PC-3 (cell line): ENCODE measurements at regions not wholly inside any gene's neighbourhood (a gene's known extent, or its start where the extent isn't known, plus 50 kb on each side); places are given as distances from the start of the nearest gene placed in this dataset.

Experiments used
- ATAC-seq: fragments of 200-7000 bp; cut with Tn5 transposase; 2 replicates; pipeline ENCODE4 v1.9.1; 2020; ENCODE audit warnings: mild to moderate bottlenecking, moderate library complexity
- BruUV-seq: library from RNA; stranded (reverse); fragments of 400-500 nt; replicated peaks from 2 replicates; lab custom pipeline; 2021; lab: Mats Ljungman, UMichigan
- CTCF ChIA-PET: fragments of 300-600 bp; sonication (Branson Sonifier 250); formaldehyde crosslinking; loops from one replicate; lab custom pipeline; 2022; ENCODE audit warnings: antibody characterized with exemption; lab: Charles Lee
- POLR2A ChIA-PET: fragments of 300-600 bp; sonication (Branson Sonifier 250); formaldehyde crosslinking; loops from one replicate; lab custom pipeline; 2022; ENCODE audit warnings: antibody characterized with exemption; ENCODE audit not compliant: unreplicated experiment; lab: Charles Lee
- DNase-seq: peaks from one replicate; pipeline ENCODE4 v3.0.0-alpha.2; 2015
- H2AFZ ChIP-seq: fragments of 300-600 bp; sonication (generic); 2 replicates; pipeline ENCODE4 v1.6.0; 2016; ENCODE audit warnings: antibody characterized with exemption, low read length
- H3F3A ChIP-seq: fragments of 300-600 bp; sonication (generic); one replicate; pipeline ENCODE4 v1.6.0; 2017; ENCODE audit warnings: antibody characterized with exemption, low read length, control low read depth, mild to moderate bottlenecking; ENCODE audit not compliant: unreplicated experiment
- H3K27ac ChIP-seq: fragments of 300-600 bp; sonication (generic); 2 replicates; pipeline ENCODE4 v1.5.1; 2016; ENCODE audit warnings: mild to moderate bottlenecking, low read length
- H3K27me3 ChIP-seq: fragments of 300-600 bp; sonication (generic); 2 replicates; pipeline ENCODE4 v1.6.1; 2016; ENCODE audit warnings: low read length, mixed read lengths
- H3K36me3 ChIP-seq: fragments of 300-600 bp; sonication (generic); 2 replicates; pipeline ENCODE4 v1.6.1; 2016; ENCODE audit warnings: low read depth, mixed run types, low read length, mixed read lengths
- H3K4me1 ChIP-seq: fragments of 300-600 bp; sonication (generic); 2 replicates; pipeline ENCODE4 v1.5.1; 2016; ENCODE audit warnings: low read length; ENCODE audit not compliant: insufficient read depth
- H3K4me2 ChIP-seq: fragments of 300-600 bp; sonication (generic); 2 replicates; pipeline ENCODE4 v1.6.0; 2016; ENCODE audit warnings: low read length
- H3K4me3 ChIP-seq: fragments of 300-600 bp; sonication (generic); 2 replicates; pipeline ENCODE4 v1.5.1; 2016; ENCODE audit warnings: mild to moderate bottlenecking, low read length, mixed read lengths
- H3K79me2 ChIP-seq: fragments of 300-600 bp; sonication (generic); 2 replicates; pipeline ENCODE4 v1.6.1; 2017; ENCODE audit warnings: low read length, mixed read lengths
- H3K9ac ChIP-seq: fragments of 300-600 bp; sonication (generic); 2 replicates; pipeline ENCODE4 v1.6.0; 2016; ENCODE audit warnings: mild to moderate bottlenecking, low read length
- H3K9me2 ChIP-seq: fragments of 300-600 bp; sonication (generic); replicated peaks from 2 replicates; pipeline ENCODE4 v1.6.1; 2016; ENCODE audit warnings: mixed run types, low read length, mixed read lengths
- H3K9me3 ChIP-seq: fragments of 300-600 bp; sonication (generic); 2 replicates; pipeline ENCODE4 v1.6.1; 2016; ENCODE audit warnings: low read length, mixed read lengths
- H4K20me1 ChIP-seq: fragments of 300-600 bp; sonication (generic); 2 replicates; pipeline ENCODE4 v1.6.1; 2016; ENCODE audit warnings: low read length, mixed read lengths
- EZH2 ChIP-seq: fragments of 300-600 bp; sonication (generic); IDR thresholded peaks from one replicate; pipeline ENCODE4 v1.6.1; 2017; ENCODE audit warnings: antibody characterized with exemption, mild to moderate bottlenecking, low read length; ENCODE audit not compliant: unreplicated experiment
- EZH2phosphoT487 ChIP-seq: fragments of 300-600 bp; sonication (generic); IDR thresholded peaks from 2 replicates; pipeline ENCODE4 v1.6.1; 2018; ENCODE audit warnings: mild to moderate bottlenecking, antibody characterized with exemption, low read length, borderline replicate concordance
- intact Hi-C: fragments of 100-400 bp; cut with micrococcal nuclease; formaldehyde crosslinking; loops from 2 replicates; pipeline ENCODE4 v1.9.0; 2023
- TF ChIP-seq, protein P1 (sequence below): fragments of 300-600 bp; sonication (generic); conservative IDR thresholded peaks from 2 replicates; pipeline ENCODE4 v1.5.1; 2017; ENCODE audit warnings: antibody characterized with exemption, low read depth, mild to moderate bottlenecking, low read length

DNA sequence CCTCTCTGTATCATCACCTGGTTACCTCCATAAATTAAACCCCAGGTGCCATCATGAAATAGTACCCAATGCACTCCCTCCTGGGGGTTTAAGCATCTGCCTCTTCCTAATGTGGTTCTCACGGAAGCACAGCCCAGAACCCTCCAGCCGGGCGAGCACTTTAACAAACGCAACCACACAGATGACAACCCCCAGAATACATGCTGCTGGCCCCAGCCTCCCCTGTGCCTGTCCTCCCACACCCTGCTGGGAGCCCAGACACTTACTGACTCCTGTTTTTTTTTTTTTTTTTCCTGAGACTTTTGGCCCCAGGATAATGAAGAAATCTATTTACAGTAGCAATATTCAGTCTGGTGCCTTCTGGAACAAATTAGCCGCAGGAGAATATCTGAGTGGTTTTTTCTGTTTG lies 50.0 kb upstream of the COL5A1 start:
- no peak overlapping the region for H3K27ac ChIP-seq
- DNase-seq (no peak), ATAC-seq (no peak)
- POLR2A ChIA-PET: no interaction called here
- H2AFZ ChIP-seq: no peak overlapping the region
- H3K4me1 ChIP-seq: no peaks in the 10 kb centered on the region
- no peaks in the 10 kb centered on the region for H3K36me3 ChIP-seq
- CTCF ChIA-PET: no interaction called here
- no peaks in the 10 kb centered on the region for H3K27me3 ChIP-seq
- no peaks in the 10 kb centered on the region for H3K9me3 ChIP-seq
- intact Hi-C loops: no loop called here
- no peaks in the 10 kb centered on the region for H4K20me1 ChIP-seq
- no peak overlapping the region for H3K9ac ChIP-seq
- no peak for TF ChIP-seq EZH2
- no peak for TF ChIP-seq EZH2phosphoT487
- TF ChIP-seq, protein P1, sequence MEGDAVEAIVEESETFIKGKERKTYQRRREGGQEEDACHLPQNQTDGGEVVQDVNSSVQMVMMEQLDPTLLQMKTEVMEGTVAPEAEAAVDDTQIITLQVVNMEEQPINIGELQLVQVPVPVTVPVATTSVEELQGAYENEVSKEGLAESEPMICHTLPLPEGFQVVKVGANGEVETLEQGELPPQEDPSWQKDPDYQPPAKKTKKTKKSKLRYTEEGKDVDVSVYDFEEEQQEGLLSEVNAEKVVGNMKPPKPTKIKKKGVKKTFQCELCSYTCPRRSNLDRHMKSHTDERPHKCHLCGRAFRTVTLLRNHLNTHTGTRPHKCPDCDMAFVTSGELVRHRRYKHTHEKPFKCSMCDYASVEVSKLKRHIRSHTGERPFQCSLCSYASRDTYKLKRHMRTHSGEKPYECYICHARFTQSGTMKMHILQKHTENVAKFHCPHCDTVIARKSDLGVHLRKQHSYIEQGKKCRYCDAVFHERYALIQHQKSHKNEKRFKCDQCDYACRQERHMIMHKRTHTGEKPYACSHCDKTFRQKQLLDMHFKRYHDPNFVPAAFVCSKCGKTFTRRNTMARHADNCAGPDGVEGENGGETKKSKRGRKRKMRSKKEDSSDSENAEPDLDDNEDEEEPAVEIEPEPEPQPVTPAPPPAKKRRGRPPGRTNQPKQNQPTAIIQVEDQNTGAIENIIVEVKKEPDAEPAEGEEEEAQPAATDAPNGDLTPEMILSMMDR: no peak
- H3F3A ChIP-seq: no peaks in the 10 kb centered on the region
- no peak overlapping the region for H3K4me3 ChIP-seq
- no peak overlapping the region for H3K4me2 ChIP-seq
- H3K9me2 ChIP-seq: no peaks in the 10 kb centered on the region
- H3K79me2 ChIP-seq: no peaks in the 10 kb centered on the region
- BruUV-seq: no TSS peak
